Neural cell (in vitro differentiated cells): ENCODE measurements at regions not wholly inside any gene's neighbourhood (a gene's known extent, or its start where the extent isn't known, plus 50 kb on each side); places are given as distances from the start of the nearest gene placed in this dataset.
A peak's percentile ranks its signal among the peaks of the same experiment; 100 is the strongest.

Experiments used
- H2AFZ ChIP-seq: fragments of 200-600, 300-800 bp; sonication (generic), shearing (Covaris generic); 2 replicates; pipeline ENCODE4 v1.6.0; 2014; ENCODE audit warnings: low read depth, mild to moderate bottlenecking, antibody characterized with exemption, low read length, moderate library complexity
- H3F3A ChIP-seq: fragments of 200-600 bp; shearing (Covaris generic); 2 replicates; pipeline ENCODE4 v1.6.1; 2016; ENCODE audit warnings: mild to moderate bottlenecking, moderate library complexity, mixed read lengths, antibody characterized with exemption, low read length; ENCODE audit not compliant: insufficient read depth, poor library complexity, severe bottlenecking
- H3K27ac ChIP-seq: fragments of 200-600, 300-800 bp; sonication (generic), shearing (Covaris generic); 2 replicates; pipeline ENCODE4 v1.5.1; 2014; ENCODE audit warnings: mild to moderate bottlenecking, low read length, moderate library complexity
- H3K27me3 ChIP-seq: fragments of 300-800, 200-600 bp; sonication (generic), shearing (Covaris generic); 2 replicates; pipeline ENCODE4 v1.6.0; 2014; ENCODE audit warnings: mild to moderate bottlenecking, low read depth, low read length, moderate library complexity; ENCODE audit not compliant: insufficient read depth
- H3K36me3 ChIP-seq: fragments of 300-800, 200-600 bp; sonication (generic), shearing (Covaris generic); 2 replicates; pipeline ENCODE4 v1.5.1; 2014; ENCODE audit warnings: mild to moderate bottlenecking, antibody characterized with exemption, low read length, moderate library complexity; ENCODE audit not compliant: insufficient read depth
- H3K4me2 ChIP-seq: fragments of 300-800, 200-600 bp; sonication (generic), shearing (Covaris generic); 2 replicates; pipeline ENCODE4 v1.6.0; 2014; ENCODE audit warnings: mild to moderate bottlenecking, low read length
- H3K4me3 ChIP-seq: fragments of 300-800, 200-600 bp; sonication (generic), shearing (Covaris generic); 2 replicates; pipeline ENCODE4 v1.5.1; 2014; ENCODE audit warnings: mild to moderate bottlenecking, low read length, moderate library complexity
- H3K79me2 ChIP-seq: fragments of 200-600 bp; shearing (Covaris generic); replicated peaks from 2 replicates; pipeline ENCODE4 v1.6.0; 2014; ENCODE audit warnings: mild to moderate bottlenecking, low read length, moderate library complexity; ENCODE audit not compliant: insufficient read depth
- H3K9ac ChIP-seq: fragments of 300-800, 200-600 bp; sonication (generic), shearing (Covaris generic); 2 replicates; pipeline ENCODE4 v1.6.1; 2016; ENCODE audit warnings: mild to moderate bottlenecking, low read length, mixed read lengths
- H3K9me2 ChIP-seq: fragments of 200-600 bp; shearing (Covaris generic); 2 replicates; pipeline ENCODE4 v1.6.1; 2016; ENCODE audit warnings: mild to moderate bottlenecking, low read length, mixed read lengths; ENCODE audit not compliant: insufficient read depth
- H3K9me3 ChIP-seq: fragments of 200-600, 300-800 bp; sonication (generic), shearing (Covaris generic); 2 replicates; pipeline ENCODE4 v1.6.1; 2016; ENCODE audit warnings: mild to moderate bottlenecking, mixed run types, low read length, moderate library complexity, mixed read lengths
- H4K20me1 ChIP-seq: fragments of 200-600 bp; shearing (Covaris generic); 2 replicates; pipeline ENCODE4 v1.6.1; 2016; ENCODE audit warnings: mild to moderate bottlenecking, mixed run types; ENCODE audit not compliant: insufficient read depth
- CTCF ChIP-seq: fragments of 450-650 bp; IDR thresholded peaks from 2 replicates; pipeline ENCODE4 v1.5.1; 2014; ENCODE audit warnings: antibody characterized with exemption, mild to moderate bottlenecking, moderate library complexity; ENCODE audit not compliant: poor library complexity, severe bottlenecking
- EP300 ChIP-seq: fragments of 450-650 bp; conservative IDR thresholded peaks from 2 replicates; pipeline ENCODE4 v1.6.1; 2014; ENCODE audit warnings: antibody characterized with exemption, mild to moderate bottlenecking, moderate library complexity; ENCODE audit not compliant: poor library complexity, severe bottlenecking
- EZH2 ChIP-seq: fragments of 200-600, 300-800 bp; shearing (Covaris generic), sonication (generic); IDR thresholded peaks from 2 replicates; pipeline ENCODE4 v1.6.1; 2014; ENCODE audit warnings: antibody characterized with exemption, low read length, borderline replicate concordance, mild to moderate bottlenecking; ENCODE audit not compliant: insufficient read depth, poor library complexity, severe bottlenecking
- MXI1 ChIP-seq: fragments of 450-650 bp; conservative IDR thresholded peaks from 2 replicates; pipeline ENCODE4 v1.6.1; 2014; ENCODE audit warnings: antibody characterized with exemption, mild to moderate bottlenecking; ENCODE audit not compliant: poor library complexity, severe bottlenecking
- POLR2AphosphoS5 ChIP-seq: IDR thresholded peaks from 2 replicates; pipeline ENCODE4 v1.6.1; 2012
- RAD21 ChIP-seq: fragments of 450-650 bp; conservative IDR thresholded peaks from 2 replicates; pipeline ENCODE4 v1.6.1; 2014; ENCODE audit warnings: antibody characterized with exemption, mild to moderate bottlenecking, moderate library complexity
- REST ChIP-seq: IDR thresholded peaks from 2 replicates; pipeline ENCODE4 v1.6.1; 2012; ENCODE audit warnings: borderline replicate concordance
- SMC3 ChIP-seq: fragments of 450-650 bp; conservative IDR thresholded peaks from 2 replicates; pipeline ENCODE4 v1.6.1; 2014; ENCODE audit warnings: antibody characterized with exemption, mild to moderate bottlenecking, moderate library complexity; ENCODE audit not compliant: poor library complexity
- TAF1 ChIP-seq: IDR thresholded peaks from 2 replicates; pipeline ENCODE4 v1.6.1; 2012; ENCODE audit warnings: low read depth

- Histone ChIP-seq H3K79me2 (no peaks in the 10 kb centered on the region), H3F3A (no peaks in the 10 kb centered on the region), H4K20me1 (no peaks in the 10 kb centered on the region), H3K27me3 (no peaks in the 10 kb centered on the region), H3K9me2 (no peaks in the 10 kb centered on the region), H3K4me2 (no peak overlapping the region), H3K4me3 (no peak overlapping the region), H3K9me3 (no peaks in the 10 kb centered on the region), H2AFZ (no peak overlapping the region), H3K27ac (no peak overlapping the region), H3K36me3 (no peaks in the 10 kb centered on the region), H3K9ac (no peak overlapping the region)
- no peak for TF ChIP-seq TAF1
- no peak for TF ChIP-seq RAD21
- no peak for TF ChIP-seq SMC3
- TF ChIP-seq MXI1: no peak
- TF ChIP-seq EZH2: no peak
- TF ChIP-seq REST: no peak
Observed at GRCh38 chr4:64824591-64824990, 415.3 kb upstream of the TECRL start.

GRCh38 chr4:64822405-64822804 is 413.2 kb upstream of the TECRL start:
- Histone ChIP-seq H3K79me2 (no peaks in the 10 kb centered on the region), H3F3A (no peaks in the 10 kb centered on the region), H3K4me3 (no peak overlapping the region), H3K9ac (no peak overlapping the region), H3K9me2 (no peaks in the 10 kb centered on the region), H4K20me1 (no peaks in the 10 kb centered on the region), H3K9me3 (no peaks in the 10 kb centered on the region), H3K4me2 (no peak overlapping the region), H3K36me3 (no peaks in the 10 kb centered on the region), H3K27me3 (no peaks in the 10 kb centered on the region), H3K27ac (no peak overlapping the region), H2AFZ (no peak overlapping the region)
- no peak for TF ChIP-seq TAF1
- no peak for TF ChIP-seq EP300
- no peak for TF ChIP-seq MXI1
- TF ChIP-seq EZH2: no peak
- no peak for TF ChIP-seq RAD21

- no peaks in the 10 kb centered on the region for H3K9me2 ChIP-seq
- no peak overlapping the region for H3K27ac ChIP-seq
- H3K9me3 ChIP-seq: no peaks in the 10 kb centered on the region
- no peaks in the 10 kb centered on the region for H3K27me3 ChIP-seq
- H3F3A ChIP-seq: no peaks in the 10 kb centered on the region
- no peaks in the 10 kb centered on the region for H4K20me1 ChIP-seq
- H2AFZ ChIP-seq: no peak overlapping the region
- TF ChIP-seq EP300: peak; percentile 93
- TF ChIP-seq TAF1: no peak
- TF ChIP-seq POLR2AphosphoS5: peak; percentile 79
- TF ChIP-seq EZH2: no peak
- TF ChIP-seq RAD21: no peak
- TF ChIP-seq CTCF: no peak
- no peak for TF ChIP-seq MXI1
- no peak for TF ChIP-seq SMC3
- peak; percentile 29 for TF ChIP-seq REST
- no peak overlapping the region for H3K9ac ChIP-seq
- no peaks in the 10 kb centered on the region for H3K79me2 ChIP-seq
- H3K4me3 ChIP-seq: no peak overlapping the region
- no peaks in the 10 kb centered on the region for H3K36me3 ChIP-seq
- no peak overlapping the region for H3K4me2 ChIP-seq
Observed at GRCh38 chr4:64821219-64821976, 412.1 kb upstream of the TECRL start.
